ENCODE measurements at regions not wholly inside any gene's neighbourhood (a gene's known extent, or its start where the extent isn't known, plus 50 kb on each side); places are given as distances from the start of the nearest gene placed in this dataset.

- DNase-seq (ENCODE audit: low read depth in 1 of 2, low spot score in 1 of 2), result no peak
These were observed 156.9 kb upstream of the SOD1 start for GRCh38 chr21:31502537-31503143.

GRCh38 chr21:31501926-31502325 lies 157.6 kb upstream of the SOD1 start:
- DNase-seq (ENCODE audit: low read depth in 1 of 2, low spot score in 1 of 2), result no peak

GRCh38 chr21:31500982-31501381 lies 156.9 kb upstream of the TIAM1 start:
- no peak for DNase-seq (ENCODE audit: low read depth in 1 of 2, low spot score in 1 of 2)

GRCh38 chr21:31500071-31500470 lies 156.0 kb upstream of the TIAM1 start:
- no peak for DNase-seq (ENCODE audit: low read depth in 1 of 2, low spot score in 1 of 2)

GRCh38 chr21:31498985-31499384 lies 154.9 kb upstream of the TIAM1 start:
- DNase-seq (ENCODE audit: low read depth in 1 of 2, low spot score in 1 of 2), result no peak

- DNase-seq (ENCODE audit: low read depth in 1 of 2, low spot score in 1 of 2), result no peak
These were observed 153.9 kb upstream of the TIAM1 start for GRCh38 chr21:31497914-31498313.

- no peak for DNase-seq (ENCODE audit: low read depth in 1 of 2, low spot score in 1 of 2)
These were observed 149.4 kb upstream of the TIAM1 start for GRCh38 chr21:31493350-31493880.

- no peak for DNase-seq (ENCODE audit: low read depth in 1 of 2, low spot score in 1 of 2)
These were observed 147.6 kb upstream of the TIAM1 start for GRCh38 chr21:31491617-31492016.

GRCh38 chr21:31490443-31490842 lies 146.4 kb upstream of the TIAM1 start:
- no peak for DNase-seq (ENCODE audit: low read depth in 1 of 2, low spot score in 1 of 2)

GRCh38 chr21:31489726-31490125 lies 145.7 kb upstream of the TIAM1 start:
- DNase-seq (ENCODE audit: low read depth in 1 of 2, low spot score in 1 of 2), result no peak

GRCh38 chr21:31489014-31489413 lies 145.0 kb upstream of the TIAM1 start:
- DNase-seq (ENCODE audit: low read depth in 1 of 2, low spot score in 1 of 2), result no peak

GRCh38 chr21:31484219-31484618 lies 140.2 kb upstream of the TIAM1 start:
- no peak for DNase-seq (ENCODE audit: low read depth in 1 of 2, low spot score in 1 of 2)

GRCh38 chr21:31483146-31483545 lies 139.1 kb upstream of the TIAM1 start:
- DNase-seq (ENCODE audit: low read depth in 1 of 2, low spot score in 1 of 2), result no peak

- DNase-seq (ENCODE audit: low read depth in 1 of 2, low spot score in 1 of 2), result no peak
These were observed 138.4 kb upstream of the TIAM1 start for GRCh38 chr21:31482460-31482859.

- no peak for DNase-seq (ENCODE audit: low read depth in 1 of 2, low spot score in 1 of 2)
These were observed 136.2 kb upstream of the TIAM1 start for GRCh38 chr21:31480228-31480627.

GRCh38 chr21:31479714-31480113 lies 135.7 kb upstream of the TIAM1 start:
- DNase-seq (ENCODE audit: low read depth in 1 of 2, low spot score in 1 of 2), result no peak

- DNase-seq (ENCODE audit: low read depth in 1 of 2, low spot score in 1 of 2), result no peak
These were observed 135.2 kb upstream of the TIAM1 start for GRCh38 chr21:31479222-31479621.

GRCh38 chr21:31476263-31477022 lies 132.4 kb upstream of the TIAM1 start:
- DNase-seq (ENCODE audit: low read depth in 1 of 2, low spot score in 1 of 2), result no peak

GRCh38 chr21:31475223-31475622 lies 131.2 kb upstream of the TIAM1 start:
- DNase-seq (ENCODE audit: low read depth in 1 of 2, low spot score in 1 of 2), result no peak

GRCh38 chr21:31473685-31474345 lies 129.8 kb upstream of the TIAM1 start:
- no peak for DNase-seq (ENCODE audit: low read depth in 1 of 2, low spot score in 1 of 2)

GRCh38 chr21:31471865-31472264 lies 127.8 kb upstream of the TIAM1 start:
- DNase-seq (ENCODE audit: low read depth in 1 of 2, low spot score in 1 of 2), result no peak

Data from activated T-helper 1 cell treated with anti-CD3 and anti-CD28 coated beads, Interleukin-2, amount 50 U/mL, for 16 hours (primary cell).